T-helper 1 cell treated with Interleukin-12 subunit alpha and Interleukin-12 subunit beta and Interleukin-4 antibody, amounts not matched to agents 30 ng/mL and 1 ng/mL, for 36 hours (primary cell): ENCODE measurements at regions not wholly inside any gene's neighbourhood (a gene's known extent, or its start where the extent isn't known, plus 50 kb on each side); places are given as distances from the start of the nearest gene placed in this dataset.
"Not testable (repeated sequence)": the region's sequence is repeated elsewhere in the genome, so short reads cannot be mapped to it uniquely, and the experiment has no call there.

ENCODE experiments used
- intact Hi-C: fragments of 100-400 bp; cut with micrococcal nuclease; formaldehyde crosslinking; loops from one replicate; pipeline ENCODE4 v1.15.1; 2024

DNA sequence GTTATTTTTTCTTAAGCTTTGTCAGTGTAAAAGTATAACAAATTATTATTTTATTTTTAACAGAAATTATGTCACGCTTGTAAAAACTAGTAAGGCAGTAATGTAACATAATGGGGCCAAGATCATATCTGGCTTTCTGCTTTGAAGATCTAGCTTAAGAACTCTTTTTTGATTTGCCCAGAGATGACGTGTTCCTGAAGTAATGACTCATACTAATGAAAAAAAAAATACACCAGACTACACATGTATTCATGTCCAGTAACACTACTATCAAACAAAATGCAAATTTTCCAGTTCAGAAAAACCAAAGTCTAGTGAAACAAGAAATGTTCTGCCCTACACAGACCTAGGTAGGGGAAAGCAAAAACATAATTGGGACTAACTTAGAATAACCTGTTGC is 432.2 kb upstream of the ATXN7L3B start:
- intact Hi-C loops, result no loop called here

DNA sequence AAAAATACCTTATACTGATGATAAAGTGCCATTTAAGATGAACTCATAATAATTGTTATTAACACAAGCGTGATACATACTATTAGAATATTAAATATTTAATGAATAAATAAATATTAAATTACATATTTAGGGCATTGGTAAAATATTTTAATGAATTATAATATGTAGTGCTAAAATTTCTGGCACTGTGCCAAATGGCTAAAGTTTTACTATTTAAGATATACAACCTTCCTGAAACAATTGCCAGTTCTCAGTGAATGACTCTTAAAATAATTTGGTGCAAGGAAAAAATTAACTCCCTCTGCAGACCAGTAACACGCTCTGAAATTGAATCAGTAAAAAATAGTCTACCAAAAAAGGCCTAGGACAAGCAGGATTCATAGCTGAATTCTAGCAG is 428.9 kb upstream of the ATXN7L3B start:
- intact Hi-C loops, result no loop called here

DNA sequence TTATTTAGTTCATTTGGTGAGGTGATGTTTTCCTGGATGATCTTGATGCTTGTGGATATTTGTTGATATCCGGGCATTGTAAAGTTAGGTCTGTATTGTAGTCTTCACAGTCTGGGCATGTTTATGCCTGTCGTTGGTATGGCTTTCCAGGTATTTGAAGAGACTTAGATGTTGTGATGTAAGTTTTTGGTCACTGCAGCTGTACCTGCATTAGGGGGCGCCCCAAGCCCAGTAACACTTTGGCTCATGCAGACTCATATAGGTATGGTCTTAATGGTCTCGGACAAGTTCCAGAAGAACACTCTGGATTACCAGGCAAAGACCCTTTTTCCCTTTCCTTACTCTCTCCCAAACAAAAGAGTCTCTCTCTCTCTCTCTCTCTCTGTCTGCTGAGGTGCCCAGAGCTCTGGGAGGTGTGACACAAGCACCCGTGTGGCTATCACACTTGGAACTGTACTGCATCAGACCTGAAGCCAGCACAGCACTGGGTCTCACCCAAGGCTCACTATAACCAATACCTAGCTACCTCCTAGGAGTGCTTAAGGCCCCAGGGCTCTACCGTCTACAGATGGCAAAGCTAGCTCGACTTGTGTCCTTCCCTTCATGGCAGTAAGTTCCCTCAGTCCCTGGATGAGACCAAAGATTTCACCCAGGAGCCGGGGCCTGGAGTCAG is 425.8 kb upstream of the ATXN7L3B start:
- intact Hi-C loops, result no loop called here

GRCh38 chr12:74119811-74120362 is 417.7 kb upstream of the ATXN7L3B start:
- intact Hi-C loops, result no loop called here

DNA sequence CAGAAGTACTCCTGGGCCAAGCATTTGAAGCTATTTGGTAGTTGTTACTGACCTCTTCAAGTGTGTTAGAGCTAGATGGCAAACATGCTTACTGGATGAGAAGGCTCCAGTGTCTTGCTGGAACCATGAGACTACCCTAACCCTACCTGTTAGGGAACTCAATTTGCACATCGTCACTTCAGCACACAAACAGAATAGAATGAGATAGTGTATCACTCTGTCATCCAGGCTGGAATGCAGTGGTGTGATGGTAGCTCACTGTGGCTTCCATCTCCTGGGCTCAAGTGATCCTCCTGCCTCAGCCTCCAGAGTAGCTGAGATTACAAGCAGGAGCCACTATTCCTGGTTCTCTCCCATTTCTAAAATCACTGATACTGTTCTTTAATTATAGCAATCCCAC is 417.0 kb upstream of the ATXN7L3B start:
- intact Hi-C loops, result no loop called here

- intact Hi-C loops, result no loop called here
These were observed 407.9 kb upstream of the ATXN7L3B start for GRCh38 chr12:74129702-74130101.

- intact Hi-C loops, result no loop called here
These were observed 393.2 kb upstream of the ATXN7L3B start for GRCh38 chr12:74144396-74144795.

GRCh38 chr12:74145328-74145727 is 392.3 kb upstream of the ATXN7L3B start:
- intact Hi-C loops, result no loop called here

GRCh38 chr12:74148849-74149248 is 388.8 kb upstream of the ATXN7L3B start:
- intact Hi-C loops, result no loop called here

DNA sequence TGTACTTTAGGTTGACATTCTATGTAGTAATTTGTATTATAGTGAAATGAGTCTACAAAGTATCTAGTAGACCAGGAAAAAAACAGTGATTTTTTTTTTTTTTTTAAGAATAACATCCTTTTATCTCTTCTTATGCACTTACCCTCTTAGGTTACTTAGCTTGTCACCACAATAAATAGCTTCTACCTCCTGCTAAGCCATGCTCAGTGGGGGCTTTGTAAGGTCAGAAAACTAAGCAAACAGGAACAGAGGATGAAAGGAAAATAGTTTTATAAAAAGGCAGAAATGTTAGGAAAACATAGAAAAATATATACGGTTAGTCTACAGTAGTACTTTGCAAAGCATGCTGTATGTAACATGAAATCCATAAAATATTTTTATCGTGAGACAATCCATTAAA is 385.3 kb upstream of the ATXN7L3B start:
- intact Hi-C loops, result no loop called here

DNA sequence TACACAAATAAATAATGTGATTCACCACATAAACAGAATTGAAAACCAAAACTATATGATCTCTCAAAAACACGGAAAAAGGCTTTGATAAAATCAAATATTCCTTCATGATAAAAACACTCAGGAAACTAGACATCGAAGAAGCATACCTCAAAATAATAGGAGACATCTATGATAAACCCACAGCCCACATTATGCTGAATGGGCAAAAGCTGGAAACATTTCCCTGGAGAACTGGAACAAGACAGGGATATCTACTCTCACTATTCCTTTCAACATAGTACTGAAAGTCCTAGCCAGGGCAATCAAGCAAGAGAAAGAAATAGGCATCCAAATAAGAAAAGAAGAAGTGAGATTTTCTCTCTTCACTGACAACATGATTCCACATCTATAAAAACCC is 371.5 kb upstream of the ATXN7L3B start:
- intact Hi-C loops, result no loop called here

DNA sequence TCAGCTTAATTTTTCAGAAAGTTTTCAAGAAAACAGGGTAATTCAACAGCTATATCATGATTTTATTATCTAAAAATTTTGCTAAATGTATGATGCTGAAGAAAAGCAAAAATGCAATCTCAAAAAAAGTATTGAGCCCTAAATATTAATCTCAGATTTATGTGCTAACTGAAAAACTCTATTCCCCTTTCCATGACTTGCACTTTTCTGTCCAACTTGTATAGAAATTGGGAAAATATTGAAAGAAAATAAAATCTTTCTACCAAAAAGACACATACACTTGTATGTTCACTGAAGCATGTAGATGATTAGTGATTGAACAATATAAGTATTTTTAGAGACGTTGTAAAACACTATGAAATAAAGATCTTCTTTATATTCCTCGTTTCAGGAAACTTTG is 368.0 kb upstream of the ATXN7L3B start:
- intact Hi-C loops, result no loop called here

GRCh38 chr12:74170645-74171477 is 366.8 kb upstream of the ATXN7L3B start:
- intact Hi-C loops, result no loop called here

DNA sequence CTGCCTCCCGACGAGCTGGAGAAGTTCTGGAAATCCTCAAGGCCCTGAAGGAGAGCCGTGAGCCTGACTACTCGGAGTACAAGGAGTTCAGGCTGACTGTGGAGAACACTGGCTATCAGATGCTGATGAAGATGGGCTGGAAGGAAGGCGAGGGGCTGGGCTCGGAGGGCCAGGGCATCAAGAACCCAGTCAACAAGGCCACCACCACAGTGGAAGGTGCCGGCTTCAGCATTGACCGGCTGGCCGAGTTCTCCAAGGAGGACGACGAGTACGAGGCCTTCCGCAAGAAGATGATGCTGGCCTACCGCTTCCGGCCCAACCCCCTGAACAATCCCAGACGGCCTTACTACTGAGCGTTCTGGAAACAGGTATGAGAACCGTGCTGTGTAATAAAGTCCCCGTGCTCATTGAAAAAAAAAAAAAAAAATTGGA is 366.1 kb upstream of the ATXN7L3B start:
- intact Hi-C loops, result no loop called here

DNA sequence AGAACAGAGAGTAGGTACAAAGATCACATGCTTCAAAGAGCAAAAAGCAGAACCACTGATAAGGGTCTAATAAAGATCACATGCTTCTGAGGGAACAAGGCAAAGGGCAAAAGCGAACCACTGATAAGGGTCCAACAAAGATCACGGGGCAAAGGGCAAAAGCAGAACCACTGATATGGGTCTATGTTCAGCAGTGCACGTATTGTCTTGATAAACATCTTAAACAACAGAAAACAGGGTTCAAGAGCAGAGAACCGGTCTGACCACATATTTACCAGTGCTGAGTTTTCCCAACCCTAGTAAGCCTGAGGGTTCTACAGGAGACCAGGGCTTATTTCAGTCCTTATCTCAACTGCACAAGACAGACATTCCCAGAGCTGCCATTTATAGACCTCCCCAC is 362.7 kb upstream of the ATXN7L3B start:
- intact Hi-C loops, result not testable (repeated sequence)

- intact Hi-C loops, result no loop called here
These were observed 352.3 kb upstream of the ATXN7L3B start for GRCh38 chr12:74185360-74185759.

DNA sequence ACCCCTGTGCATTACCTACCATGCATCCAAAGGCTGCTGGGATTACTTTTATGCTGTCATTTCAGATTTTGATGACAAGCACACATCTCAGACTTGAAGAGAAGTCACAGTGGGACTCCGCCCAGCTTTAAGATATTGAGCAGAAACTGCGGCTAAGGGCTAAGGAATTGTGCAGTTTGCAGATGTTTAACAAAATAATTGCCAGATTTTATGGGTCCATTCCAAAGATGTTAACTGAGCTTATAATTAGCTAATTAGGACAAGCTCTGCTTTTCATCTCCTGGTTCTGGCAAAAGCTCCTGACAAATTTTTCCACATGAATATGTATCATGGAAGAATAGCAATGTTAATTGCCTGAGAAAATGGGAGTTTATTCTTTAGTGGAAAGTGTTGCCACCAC is 344.4 kb upstream of the ATXN7L3B start:
- intact Hi-C loops, result no loop called here

DNA sequence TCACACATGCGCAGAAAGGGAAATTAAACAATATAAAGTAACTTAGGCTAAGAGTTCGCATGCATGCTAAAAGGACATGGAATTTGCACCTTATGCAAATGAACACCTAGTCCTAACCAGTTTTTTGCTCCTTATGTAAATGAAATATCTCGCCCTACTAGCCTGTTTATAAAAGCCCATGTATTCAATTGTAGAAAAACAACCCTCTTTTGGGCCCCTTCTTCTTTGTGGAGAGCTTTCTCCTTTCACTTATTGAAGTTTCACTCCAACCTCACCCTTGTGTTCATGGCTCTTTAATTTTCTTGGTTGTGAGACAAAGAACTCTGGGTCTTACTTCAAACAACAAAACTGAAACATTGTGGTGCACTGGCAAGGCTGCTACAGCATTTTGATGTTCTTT is 333.4 kb upstream of the ATXN7L3B start:
- intact Hi-C loops, result no loop called here

DNA sequence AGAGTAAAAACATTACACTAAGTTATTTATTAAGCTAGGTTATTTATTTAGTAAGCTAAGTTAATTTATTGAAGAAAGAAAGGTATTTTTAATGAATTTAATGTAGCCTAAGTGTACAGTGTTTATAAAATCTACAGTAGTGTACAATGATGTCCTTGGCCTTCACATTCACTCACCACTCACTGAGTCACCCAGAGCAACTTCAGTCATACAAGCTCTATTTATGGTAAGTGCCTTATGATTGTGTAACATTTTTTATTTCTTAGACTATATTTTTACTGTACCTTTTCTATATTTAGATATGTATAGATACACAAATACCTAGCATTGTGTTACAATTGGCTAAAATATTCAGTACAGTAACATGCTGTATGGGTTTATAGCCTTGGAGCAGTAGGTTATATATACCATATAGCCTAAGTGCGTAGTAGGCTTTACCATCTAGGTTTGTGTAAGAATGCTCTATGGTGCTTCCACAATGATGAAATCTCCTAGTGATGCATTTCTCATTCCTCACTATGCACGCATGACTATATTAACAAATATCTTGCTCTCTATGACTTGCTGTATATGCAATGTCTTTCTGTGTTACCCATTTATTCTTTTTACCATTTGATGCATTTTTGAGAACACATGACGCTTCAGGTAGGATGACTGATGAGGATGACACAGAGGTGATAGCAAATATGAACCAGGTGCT is 309.6 kb upstream of the ATXN7L3B start:
- intact Hi-C loops, result no loop called here

GRCh38 chr12:74229671-74230070 is 308.0 kb upstream of the ATXN7L3B start:
- intact Hi-C loops, result no loop called here

DNA sequence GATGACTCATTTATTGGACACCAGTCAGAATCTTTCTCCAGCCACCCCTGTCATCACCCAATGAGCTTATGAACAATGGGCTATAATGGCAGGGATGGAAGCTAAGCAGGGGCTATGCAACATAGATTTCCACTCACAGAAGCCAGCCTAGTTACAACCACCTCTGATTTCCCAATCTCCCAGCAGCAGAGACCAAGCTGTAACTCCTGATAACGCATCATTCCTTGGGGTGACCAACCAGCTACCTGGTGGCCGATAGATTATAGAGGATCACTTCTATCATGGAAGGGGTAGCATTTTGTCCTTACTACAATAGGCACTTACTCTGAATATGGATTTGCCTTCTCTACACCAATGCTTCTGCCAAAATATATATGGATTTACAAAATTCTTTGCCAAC is 302.3 kb upstream of the ATXN7L3B start:
- intact Hi-C loops, result no loop called here

GRCh38 chr12:74241341-74241740 is 296.3 kb upstream of the ATXN7L3B start:
- intact Hi-C loops, result no loop called here
